HS-27A (cell line): ENCODE measurements at regions not wholly inside any gene's neighbourhood (a gene's known extent, or its start where the extent isn't known, plus 50 kb on each side); places are given as distances from the start of the nearest gene placed in this dataset.

ENCODE experiments used
- DNase-seq: peaks from one replicate; pipeline ENCODE4 v3.0.0-alpha.2; 2012; ENCODE audit warnings: low read depth, missing footprints

DNA sequence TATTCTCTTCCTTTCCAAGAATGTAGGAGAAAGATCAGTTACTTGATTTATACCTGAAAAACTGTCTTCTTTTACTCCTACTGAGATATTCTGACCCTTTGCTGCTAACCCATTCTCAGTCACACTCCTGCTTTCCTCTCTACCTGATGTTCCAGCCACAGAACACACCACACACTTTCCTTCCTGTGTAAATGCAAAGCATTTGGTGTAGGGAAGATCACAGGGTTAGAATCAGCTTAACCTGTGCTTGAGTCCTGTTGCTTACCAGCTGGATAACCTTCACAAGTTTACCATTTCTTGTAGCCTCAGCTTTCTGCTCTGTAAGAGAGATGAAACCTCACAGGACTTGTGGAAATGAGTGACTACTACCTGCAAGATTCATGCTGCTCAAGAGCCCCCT lies 489.8 kb upstream of the GOLIM4 start:
- no peak for DNase-seq

GRCh38 chr3:168583977-168584376 lies 488.3 kb upstream of the GOLIM4 start:
- DNase-seq, result no peak

GRCh38 chr3:168582503-168582902 lies 486.8 kb upstream of the GOLIM4 start:
- no peak for DNase-seq

DNA sequence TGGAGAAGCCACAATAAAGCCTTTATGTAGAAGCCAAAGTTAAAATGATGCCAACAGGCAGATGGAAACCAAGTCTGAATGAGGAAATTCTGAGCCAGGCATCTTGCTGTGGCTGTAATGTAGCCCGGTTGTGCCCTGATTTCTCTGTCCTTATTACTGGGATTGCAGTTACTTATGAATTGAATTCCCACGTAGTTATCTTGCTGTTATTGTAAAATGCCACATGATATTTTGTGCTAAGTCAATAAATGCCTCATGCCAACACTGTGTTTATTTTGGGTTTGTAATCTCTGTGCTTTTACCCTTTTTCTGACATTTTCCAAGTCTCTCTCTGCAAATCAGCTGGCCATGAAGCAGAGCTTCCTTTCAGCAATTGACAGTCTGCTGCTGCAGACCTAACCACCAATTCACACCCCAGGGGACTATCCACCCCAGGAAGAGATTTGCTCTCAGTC lies 486.1 kb upstream of the GOLIM4 start:
- DNase-seq, result no peak

DNA sequence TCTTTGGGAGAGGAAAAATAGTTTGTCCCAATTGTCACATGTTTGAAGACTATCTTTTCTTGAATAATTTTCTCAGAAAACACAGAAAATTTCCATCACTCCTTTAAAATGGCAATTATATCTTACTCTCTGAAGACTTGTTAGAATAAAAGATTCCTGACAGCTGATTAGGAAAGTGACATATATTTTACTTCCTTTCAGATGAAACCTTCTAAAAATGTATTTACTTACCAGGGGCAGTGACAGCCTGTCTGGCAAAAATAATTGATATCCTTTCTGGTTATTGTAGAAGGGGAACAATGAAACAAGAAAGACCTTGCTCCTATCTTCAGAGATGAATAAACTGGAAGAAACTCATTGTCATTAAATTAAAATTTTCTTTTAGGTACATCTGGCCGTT lies 483.3 kb upstream of the GOLIM4 start:
- DNase-seq, result no peak

DNA sequence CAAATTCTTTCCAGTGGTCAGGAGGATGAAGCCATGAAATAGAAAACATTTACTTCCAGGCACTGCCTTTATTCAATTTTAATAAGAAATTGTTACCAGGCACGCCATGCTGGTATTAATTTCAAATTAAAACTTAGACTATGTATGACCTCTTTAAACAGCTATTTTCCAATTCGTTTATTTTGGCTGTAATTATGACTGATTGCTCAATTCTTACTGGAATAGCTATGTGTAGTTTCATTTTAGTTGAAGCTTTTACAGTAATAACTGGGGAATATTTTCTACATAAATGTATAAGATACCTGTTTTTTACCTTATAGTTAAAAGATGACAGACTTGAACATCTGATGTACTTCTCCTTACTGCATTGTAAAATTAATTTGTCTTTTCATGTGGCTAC lies 480.0 kb upstream of the GOLIM4 start:
- no peak for DNase-seq

- no peak for DNase-seq
Measured at GRCh38 chr3:168574455-168575158, 478.9 kb upstream of the GOLIM4 start.

GRCh38 chr3:168570404-168571155 lies 474.9 kb upstream of the GOLIM4 start:
- no peak for DNase-seq

DNA sequence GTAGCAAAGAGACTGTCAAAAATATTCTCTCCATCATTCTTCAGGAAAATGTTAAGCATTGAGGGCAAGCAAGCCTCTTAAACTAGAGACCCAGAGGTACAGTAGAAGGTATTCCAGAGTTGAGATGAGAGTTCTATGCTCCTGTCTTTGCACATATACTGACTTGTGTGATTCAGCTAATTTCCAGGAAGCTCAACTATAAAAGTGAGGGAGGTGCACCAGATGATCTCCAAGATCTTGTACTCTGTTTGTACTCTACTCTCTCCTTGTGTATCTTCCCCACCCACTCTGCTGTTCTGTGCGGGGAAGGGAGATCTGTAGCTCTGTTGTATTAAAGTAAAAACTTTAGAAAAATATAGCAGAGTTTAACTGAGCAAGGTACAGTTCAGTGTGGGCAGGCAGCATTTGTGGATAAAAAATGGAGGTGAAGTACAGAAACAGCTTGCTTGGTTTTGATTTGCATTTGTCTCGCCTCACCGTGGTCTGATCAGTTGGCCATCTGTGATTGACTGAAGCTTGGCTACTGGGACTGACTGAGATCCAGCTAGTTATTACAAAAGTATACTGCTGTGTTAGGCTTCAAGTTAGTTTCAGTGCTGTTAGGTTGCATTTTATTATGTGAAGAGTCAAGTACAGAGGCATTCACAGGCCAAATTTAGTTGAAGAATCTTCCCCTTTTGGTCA lies 463.1 kb upstream of the GOLIM4 start:
- no peak for DNase-seq

DNA sequence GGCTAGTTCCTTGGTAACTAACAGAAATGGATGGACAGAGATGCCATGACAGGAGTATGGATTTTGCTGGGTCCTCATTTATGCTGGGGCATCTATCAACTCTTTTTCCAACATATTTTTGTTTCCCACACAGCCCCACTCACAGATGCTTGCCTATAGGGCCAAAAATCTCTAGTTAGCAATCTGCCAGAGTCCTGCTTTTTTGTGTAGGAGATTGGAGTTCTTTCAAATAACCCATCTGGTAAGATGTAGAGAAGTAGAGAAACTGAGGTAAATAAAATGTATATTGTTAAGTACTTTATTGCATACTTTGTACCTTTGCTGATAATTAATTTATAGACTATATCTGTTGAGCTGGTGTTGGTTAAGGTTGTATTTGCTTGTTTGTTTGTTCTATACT lies 456.5 kb upstream of the GOLIM4 start:
- DNase-seq, result no peak

DNA sequence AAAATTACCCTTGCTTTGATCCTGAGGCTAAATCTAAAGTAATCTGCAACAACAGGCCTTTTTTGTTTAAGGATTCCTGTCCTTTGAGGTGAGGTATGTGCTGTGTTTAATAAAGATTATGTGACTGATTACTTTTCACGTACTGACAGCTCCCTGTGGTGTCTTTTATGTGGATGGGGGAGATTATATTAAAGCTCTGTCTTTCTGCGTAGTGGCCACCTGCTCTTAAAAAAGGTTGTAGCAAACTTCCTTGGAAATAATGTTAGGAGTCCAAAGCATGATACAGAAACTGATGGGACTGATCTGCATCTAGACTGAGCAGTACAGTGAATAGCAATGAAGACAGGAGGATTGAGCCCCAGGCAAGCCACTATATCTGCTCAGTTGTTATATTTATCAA lies 453.0 kb upstream of the GOLIM4 start:
- no peak for DNase-seq

DNA sequence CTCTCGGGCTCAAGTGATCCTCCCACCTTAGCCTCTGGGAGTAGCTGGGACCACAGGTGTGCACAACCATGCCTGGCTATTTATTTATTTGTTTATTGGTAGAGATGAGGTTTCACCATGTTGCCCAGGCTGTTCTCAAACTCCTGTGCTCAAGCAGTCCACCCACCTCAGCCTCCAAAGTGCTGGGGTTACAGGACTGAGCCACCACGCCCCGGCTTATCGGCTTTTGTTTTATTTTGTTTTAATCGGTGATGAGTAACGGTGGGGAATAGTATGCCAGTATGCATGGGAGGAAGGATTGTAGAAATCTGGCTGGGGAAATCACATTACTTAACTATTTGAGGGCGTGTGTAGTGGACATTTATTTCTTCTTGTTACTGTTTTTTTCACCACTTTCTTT lies 451.0 kb upstream of the GOLIM4 start:
- no peak for DNase-seq

DNA sequence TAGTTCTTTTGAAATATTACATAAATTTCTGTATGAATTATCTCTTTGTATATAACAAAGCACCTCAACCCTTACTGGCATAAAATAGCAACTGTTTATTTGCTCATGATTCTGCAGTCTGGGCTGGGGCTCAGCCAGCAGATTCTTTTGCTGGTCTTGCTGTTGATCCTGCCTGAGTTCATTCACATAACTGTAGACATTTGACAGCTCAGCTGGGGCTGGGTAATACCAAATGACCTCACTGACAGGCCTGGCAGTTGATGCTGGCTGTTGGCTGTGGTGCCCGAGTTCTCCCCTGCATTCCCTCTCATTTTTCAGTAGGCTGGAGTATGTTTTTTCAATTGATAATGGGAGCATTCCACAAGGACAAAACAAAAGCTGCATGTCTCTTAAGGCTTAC lies 449.9 kb upstream of the GOLIM4 start:
- no peak for DNase-seq

DNA sequence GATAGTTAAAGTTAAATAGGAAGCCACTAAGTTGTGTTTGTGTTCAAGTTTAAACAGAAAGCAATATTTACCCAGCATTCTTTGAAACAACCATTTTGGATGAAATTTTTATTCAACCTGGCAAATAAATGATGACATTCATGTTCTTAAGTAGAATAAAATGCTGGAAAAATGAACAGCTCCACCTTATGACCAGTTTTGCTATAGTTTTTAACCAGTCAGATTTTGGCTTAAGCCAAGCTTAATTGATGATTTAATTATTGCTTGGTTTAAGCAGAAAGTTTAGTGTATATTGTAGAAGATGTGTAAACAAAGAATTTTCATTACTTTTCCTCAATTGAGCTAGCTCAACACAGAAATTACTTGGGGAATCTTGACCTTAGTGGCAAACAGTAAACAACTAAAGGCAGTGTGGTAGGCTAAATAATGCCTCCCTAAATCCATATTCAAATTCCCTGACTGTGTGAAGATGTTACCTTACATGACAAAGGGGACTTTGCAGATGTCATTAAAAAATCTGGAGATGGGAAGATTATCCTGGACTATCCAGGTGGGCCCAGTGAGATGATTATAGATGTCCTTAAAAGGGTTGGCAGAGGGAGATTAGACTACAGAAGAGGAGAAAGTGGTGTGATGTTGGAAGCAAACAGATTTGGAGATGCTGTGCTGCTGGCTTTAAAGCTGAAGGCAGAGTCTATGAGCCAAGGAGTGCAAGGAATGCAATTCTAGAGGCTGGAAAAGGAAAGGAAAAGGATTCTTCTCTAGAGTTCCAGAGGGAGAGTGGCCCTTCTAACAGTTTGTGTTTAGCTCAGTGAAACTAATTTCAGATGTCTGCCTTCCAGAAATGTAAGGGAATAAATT lies 448.6 kb upstream of the GOLIM4 start:
- DNase-seq, result no peak

DNA sequence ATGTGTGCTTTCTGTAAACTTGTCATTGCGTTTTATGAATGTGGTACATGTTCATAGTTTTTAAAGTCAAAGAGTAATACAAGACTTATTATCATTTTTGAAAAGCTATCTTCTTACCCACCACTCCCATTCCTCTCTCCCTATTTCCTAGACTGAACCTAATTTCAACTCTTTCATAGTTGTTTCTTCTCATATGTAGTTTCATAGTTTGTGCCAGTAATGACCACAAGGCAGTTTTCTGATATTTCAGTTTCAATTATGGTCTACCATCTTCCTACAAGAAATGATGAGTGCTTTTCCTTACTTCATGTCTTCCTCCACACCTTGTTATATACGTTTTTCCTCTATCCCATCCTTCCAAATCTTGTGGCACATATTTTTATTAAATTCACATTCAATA lies 445.0 kb upstream of the GOLIM4 start:
- no peak for DNase-seq

DNA sequence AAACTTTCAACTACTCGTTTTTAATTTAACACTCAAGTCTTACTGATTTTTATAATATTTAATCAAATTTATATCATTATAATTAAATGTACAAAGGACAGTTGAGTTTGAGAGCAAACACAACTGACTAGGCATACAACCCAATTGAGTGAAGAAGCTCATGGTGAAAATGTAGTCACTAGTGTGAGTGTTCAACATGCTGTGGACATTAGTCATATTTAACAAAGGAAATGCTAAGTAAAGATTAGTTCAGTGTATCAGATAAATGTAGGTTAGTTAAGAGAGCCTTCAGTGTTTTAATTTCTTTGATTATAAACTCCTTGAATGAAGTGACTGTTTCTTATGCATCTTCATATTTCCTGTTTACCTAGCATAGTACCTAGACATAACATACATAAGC lies 444.2 kb upstream of the GOLIM4 start:
- no peak for DNase-seq

GRCh38 chr3:168534761-168535160 lies 439.0 kb upstream of the GOLIM4 start:
- no peak for DNase-seq

DNA sequence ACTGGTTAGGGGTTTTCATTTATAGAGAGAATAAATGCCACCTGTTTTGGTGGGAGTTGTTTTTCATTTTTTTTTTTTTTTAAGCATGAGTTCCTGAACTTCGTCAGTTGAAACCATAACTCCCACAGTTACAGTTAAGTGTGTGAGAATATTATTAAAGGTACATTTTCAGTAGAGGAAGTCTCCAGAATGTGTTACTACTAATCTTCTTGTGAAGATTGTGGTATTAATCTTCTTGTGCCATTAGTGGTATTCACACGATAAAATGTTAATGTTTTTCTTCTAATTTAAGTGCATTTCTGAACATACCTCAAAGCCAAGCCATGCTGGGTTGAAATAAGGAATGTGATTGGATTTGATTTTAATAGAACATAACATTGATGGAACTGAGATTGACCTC lies 437.9 kb upstream of the GOLIM4 start:
- no peak for DNase-seq

GRCh38 chr3:168532135-168532534 lies 436.4 kb upstream of the GOLIM4 start:
- no peak for DNase-seq

GRCh38 chr3:168531116-168531515 lies 435.4 kb upstream of the GOLIM4 start:
- no peak for DNase-seq

GRCh38 chr3:168524129-168524528 lies 428.4 kb upstream of the GOLIM4 start:
- no peak for DNase-seq
